ENCODE measurements at regions not wholly inside any gene's neighbourhood (a gene's known extent, or its start where the extent isn't known, plus 50 kb on each side); places are given as distances from the start of the nearest gene placed in this dataset.

DNA sequence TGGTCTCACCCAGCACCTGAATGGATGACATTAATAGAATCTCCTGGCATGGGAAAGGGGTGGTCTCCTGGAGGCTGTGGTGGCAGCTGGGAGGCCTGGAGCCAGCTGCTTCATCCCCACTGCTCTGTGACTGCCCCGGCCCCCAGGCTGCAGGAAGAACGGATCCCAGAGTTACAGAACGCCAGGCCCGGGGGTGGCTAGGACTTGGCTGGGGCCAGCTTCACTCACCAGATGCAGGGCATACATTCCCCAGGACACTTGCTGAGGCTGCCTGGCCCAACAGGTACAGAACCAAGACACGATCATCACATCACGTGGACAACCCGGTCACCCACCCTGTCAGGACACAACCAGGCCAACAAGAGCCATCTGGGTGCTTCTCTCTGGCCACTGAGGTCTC, 178.6 kb upstream of the SALL3 start:
- Histone ChIP-seq H3K27me3 (peaks cover 0 to 2% of the 10 kb centered on the region in 2 donors), H3K4me3 (no peak overlapping the region), H3K4me1 (no peaks in the 10 kb centered on the region), H3K27ac (no peak overlapping the region), H3K9me3 (no peaks in the 10 kb centered on the region), H3K36me3 (no peaks in the 10 kb centered on the region)
- DNase-seq: no peak
- TF ChIP-seq, protein P1, sequence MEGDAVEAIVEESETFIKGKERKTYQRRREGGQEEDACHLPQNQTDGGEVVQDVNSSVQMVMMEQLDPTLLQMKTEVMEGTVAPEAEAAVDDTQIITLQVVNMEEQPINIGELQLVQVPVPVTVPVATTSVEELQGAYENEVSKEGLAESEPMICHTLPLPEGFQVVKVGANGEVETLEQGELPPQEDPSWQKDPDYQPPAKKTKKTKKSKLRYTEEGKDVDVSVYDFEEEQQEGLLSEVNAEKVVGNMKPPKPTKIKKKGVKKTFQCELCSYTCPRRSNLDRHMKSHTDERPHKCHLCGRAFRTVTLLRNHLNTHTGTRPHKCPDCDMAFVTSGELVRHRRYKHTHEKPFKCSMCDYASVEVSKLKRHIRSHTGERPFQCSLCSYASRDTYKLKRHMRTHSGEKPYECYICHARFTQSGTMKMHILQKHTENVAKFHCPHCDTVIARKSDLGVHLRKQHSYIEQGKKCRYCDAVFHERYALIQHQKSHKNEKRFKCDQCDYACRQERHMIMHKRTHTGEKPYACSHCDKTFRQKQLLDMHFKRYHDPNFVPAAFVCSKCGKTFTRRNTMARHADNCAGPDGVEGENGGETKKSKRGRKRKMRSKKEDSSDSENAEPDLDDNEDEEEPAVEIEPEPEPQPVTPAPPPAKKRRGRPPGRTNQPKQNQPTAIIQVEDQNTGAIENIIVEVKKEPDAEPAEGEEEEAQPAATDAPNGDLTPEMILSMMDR (IDR thresholded peaks at IDR 0.05): no peak
- intact Hi-C loops (cut with DNase I; ENCODE audit: low total_unique reads): no loop called here

DNA sequence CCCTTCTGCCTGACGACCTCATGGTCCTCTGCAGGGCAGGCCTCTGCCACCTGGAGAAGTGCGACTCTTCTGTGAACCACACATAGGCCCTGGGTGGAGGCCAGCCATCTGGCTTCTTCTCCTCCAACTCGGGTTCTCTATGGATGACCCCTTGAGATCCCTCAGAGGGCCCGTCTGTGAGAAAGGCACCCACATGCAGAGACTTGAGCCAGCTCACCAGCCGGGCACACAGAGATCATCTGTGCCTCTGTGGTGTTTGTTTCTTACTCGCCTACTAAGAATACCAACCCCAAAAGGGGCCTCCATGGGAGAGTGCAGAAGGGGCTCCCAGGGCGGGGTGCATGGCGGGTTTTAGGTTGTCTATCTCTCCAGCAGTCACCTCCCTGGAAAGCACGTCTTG, 176.5 kb upstream of the SALL3 start:
- H3K27me3 ChIP-seq: peaks cover 0 to 2% of the 10 kb centered on the region in 2 donors
- intact Hi-C loops (cut with DNase I; ENCODE audit: low total_unique reads): no loop called here
- H3K4me3 ChIP-seq: no peak overlapping the region
- no peaks in the 10 kb centered on the region for H3K9me3 ChIP-seq
- TF ChIP-seq, protein P1 (IDR thresholded peaks at IDR 0.05): no peak
- DNase-seq: no peak
- H3K27ac ChIP-seq: no peak overlapping the region
- H3K4me1 ChIP-seq: no peaks in the 10 kb centered on the region
- H3K36me3 ChIP-seq: no peaks in the 10 kb centered on the region

DNA sequence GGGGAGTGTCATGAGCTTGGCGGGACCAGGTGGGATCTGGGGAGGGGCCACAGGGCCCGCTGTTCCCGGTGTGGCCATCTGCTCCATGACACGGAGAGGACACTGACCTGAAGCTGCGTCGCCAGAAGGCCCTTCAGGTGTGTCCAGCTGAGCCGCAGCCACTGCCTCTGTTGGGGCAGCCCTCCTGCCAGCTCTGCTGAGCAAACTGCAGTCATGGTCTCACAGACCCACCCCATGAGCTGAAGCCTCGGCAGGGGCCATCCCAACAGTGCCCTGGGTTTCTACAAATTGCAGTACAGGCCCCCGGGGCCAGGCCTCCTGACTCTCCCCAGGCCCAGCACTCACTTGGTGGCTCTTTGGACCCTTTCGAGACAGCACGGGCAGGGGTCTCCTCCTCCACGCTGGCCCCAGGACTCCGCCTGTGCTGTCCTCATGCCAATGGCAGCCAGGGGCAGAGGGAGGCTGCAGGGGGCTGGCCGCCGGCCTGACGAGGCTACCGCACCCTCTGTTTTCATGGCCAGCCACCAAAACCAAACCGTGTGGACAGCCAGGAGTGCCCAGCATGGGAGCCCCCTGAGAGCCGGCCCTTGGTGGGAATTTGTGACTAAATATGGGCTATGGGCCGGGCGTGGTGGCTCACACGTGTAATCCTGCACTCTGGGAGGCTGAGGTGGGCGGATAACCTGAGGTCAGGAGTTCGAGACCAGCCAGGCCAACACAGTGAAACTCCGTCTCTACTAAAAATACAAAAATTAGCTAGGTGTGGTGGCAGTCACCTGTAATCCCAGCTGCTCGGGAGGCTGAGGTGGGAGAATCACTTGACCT, 175.2 kb upstream of the SALL3 start:
- H3K4me3 ChIP-seq: no peak overlapping the region
- H3K27ac ChIP-seq: no peak overlapping the region
- H3K27me3 ChIP-seq: peaks cover 0 to 2% of the 10 kb centered on the region in 2 donors
- TF ChIP-seq, protein P1 (IDR thresholded peaks at IDR 0.05): no peak
- peak in 1 of 2 donors; percentile 63 for DNase-seq
- intact Hi-C loops (cut with DNase I; ENCODE audit: low total_unique reads): no loop called here
- no peaks in the 10 kb centered on the region for H3K9me3 ChIP-seq
- no peaks in the 10 kb centered on the region for H3K4me1 ChIP-seq
- H3K36me3 ChIP-seq: no peaks in the 10 kb centered on the region

DNA sequence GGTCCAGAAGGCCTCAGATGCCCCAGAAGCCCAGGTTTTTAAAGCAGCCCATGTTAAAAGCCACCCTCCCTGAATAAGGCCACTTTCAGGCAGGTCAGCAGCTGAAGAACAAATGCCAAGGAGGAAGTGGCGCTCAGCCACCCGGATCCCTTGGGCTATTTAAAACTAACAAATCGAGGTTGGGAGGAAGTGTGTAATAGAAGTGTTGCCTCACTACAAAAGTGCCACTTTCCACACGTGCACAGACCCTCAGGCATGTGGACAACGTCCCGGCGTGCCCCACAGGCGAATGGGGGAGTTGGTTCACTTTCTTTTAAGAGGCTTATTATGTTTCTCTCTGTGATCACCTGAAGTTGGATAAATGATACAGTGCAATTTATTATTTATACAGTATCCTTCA, 173.8 kb upstream of the SALL3 start:
- Histone ChIP-seq H3K27ac (no peak overlapping the region), H3K4me3 (no peak overlapping the region), H3K9me3 (no peaks in the 10 kb centered on the region), H3K36me3 (no peaks in the 10 kb centered on the region), H3K4me1 (no peaks in the 10 kb centered on the region), H3K27me3 (peaks cover 0 to 2% of the 10 kb centered on the region in 2 donors)
- intact Hi-C loops (cut with DNase I; ENCODE audit: low total_unique reads): no loop called here
- TF ChIP-seq, protein P1 (IDR thresholded peaks at IDR 0.05): no peak
- DNase-seq: peak in 1 of 2 donors; percentile 38

- no peaks in the 10 kb centered on the region for H3K4me1 ChIP-seq
- TF ChIP-seq, protein P1 (IDR thresholded peaks at IDR 0.05): no peak
- H3K36me3 ChIP-seq: no peaks in the 10 kb centered on the region
- no peak overlapping the region for H3K27ac ChIP-seq
- peak in 1 of 2 donors; percentile 17 for DNase-seq
- H3K9me3 ChIP-seq: no peaks in the 10 kb centered on the region
- H3K27me3 ChIP-seq: peaks cover 0 to 12% of the 10 kb centered on the region in 2 donors
- intact Hi-C loops (cut with DNase I; ENCODE audit: low total_unique reads): no loop called here
- no peak overlapping the region for H3K4me3 ChIP-seq
These were observed 171.9 kb upstream of the SALL3 start for GRCh38 chr18:78807668-78808067.
